IPS-18c (cell line): ENCODE measurements at regions not wholly inside any gene's neighbourhood (a gene's known extent, or its start where the extent isn't known, plus 50 kb on each side); places are given as distances from the start of the nearest gene placed in this dataset.

ENCODE experiments used
- H3K4me3 ChIP-seq: 2 replicates; pipeline ENCODE4 v1.7.0; 2013; ENCODE audit warnings: low read depth, mild to moderate bottlenecking, low read length, moderate library complexity; ENCODE audit not compliant: insufficient read depth
- H3K9me3 ChIP-seq: one replicate; pipeline ENCODE4 v1.6.1; 2013; ENCODE audit warnings: mild to moderate bottlenecking, low read length, moderate library complexity; ENCODE audit not compliant: control insufficient read depth, insufficient read depth

GRCh38 chr6:48834706-48835105 is 628.3 kb downstream of the MMUT start:
- Histone ChIP-seq H3K9me3 (peaks cover 3% of the 10 kb centered on the region), H3K4me3 (no peak overlapping the region)

GRCh38 chr6:48833916-48834315 is 629.1 kb downstream of the MMUT start:
- no peak overlapping the region for H3K4me3 ChIP-seq
- H3K9me3 ChIP-seq: peaks cover 3% of the 10 kb centered on the region

- Histone ChIP-seq H3K9me3 (peaks cover 2% of the 10 kb centered on the region), H3K4me3 (no peak overlapping the region)
These were observed 636.0 kb downstream of the MMUT start for GRCh38 chr6:48826901-48827701.

- H3K9me3 ChIP-seq: peaks cover 2% of the 10 kb centered on the region
- H3K4me3 ChIP-seq: no peak overlapping the region
These were observed 636.9 kb downstream of the MMUT start for GRCh38 chr6:48826152-48826515.

GRCh38 chr6:48825501-48826151 is 637.4 kb downstream of the MMUT start:
- Histone ChIP-seq H3K9me3 (peaks cover 2% of the 10 kb centered on the region), H3K4me3 (no peak overlapping the region)

GRCh38 chr6:48818052-48818412 is 645.0 kb downstream of the MMUT start:
- no peak overlapping the region for H3K4me3 ChIP-seq
- peaks cover 2% of the 10 kb centered on the region for H3K9me3 ChIP-seq

- Histone ChIP-seq H3K4me3 (no peak overlapping the region), H3K9me3 (no peaks in the 10 kb centered on the region)
These were observed 645.6 kb downstream of the MMUT start for GRCh38 chr6:48817333-48818051.

- Histone ChIP-seq H3K4me3 (no peak overlapping the region), H3K9me3 (no peaks in the 10 kb centered on the region)
These were observed 648.1 kb downstream of the MMUT start for GRCh38 chr6:48814957-48815356.

GRCh38 chr6:48813836-48814235 is 649.2 kb downstream of the MMUT start:
- Histone ChIP-seq H3K9me3 (no peaks in the 10 kb centered on the region), H3K4me3 (no peak overlapping the region)

GRCh38 chr6:48809700-48810099 is 653.4 kb downstream of the MMUT start:
- Histone ChIP-seq H3K9me3 (no peaks in the 10 kb centered on the region), H3K4me3 (no peak overlapping the region)

GRCh38 chr6:48809245-48809644 is 653.8 kb downstream of the MMUT start:
- H3K4me3 ChIP-seq: no peak overlapping the region
- H3K9me3 ChIP-seq: no peaks in the 10 kb centered on the region

GRCh38 chr6:48798296-48798695 is 664.8 kb downstream of the MMUT start:
- H3K9me3 ChIP-seq: no peaks in the 10 kb centered on the region
- no peak overlapping the region for H3K4me3 ChIP-seq

GRCh38 chr6:48782225-48782624 is 671.2 kb upstream of the PTCHD4 start:
- H3K9me3 ChIP-seq: no peaks in the 10 kb centered on the region
- no peak overlapping the region for H3K4me3 ChIP-seq

GRCh38 chr6:48777411-48777810 is 666.4 kb upstream of the PTCHD4 start:
- H3K9me3 ChIP-seq: no peaks in the 10 kb centered on the region
- no peak overlapping the region for H3K4me3 ChIP-seq

- H3K4me3 ChIP-seq: no peak overlapping the region
These were observed 664.2 kb upstream of the PTCHD4 start for GRCh38 chr6:48775157-48775556.

GRCh38 chr6:48774276-48774675 is 663.3 kb upstream of the PTCHD4 start:
- Histone ChIP-seq H3K9me3 (no peaks in the 10 kb centered on the region), H3K4me3 (no peak overlapping the region)

More at GRCh38 chr6:48775157-48775556, 664.2 kb upstream of the PTCHD4 start:
- no peaks in the 10 kb centered on the region for H3K9me3 ChIP-seq

- Histone ChIP-seq H3K9me3 (no peaks in the 10 kb centered on the region), H3K4me3 (no peak overlapping the region)
These were observed 655.4 kb upstream of the PTCHD4 start for GRCh38 chr6:48766349-48766748.

GRCh38 chr6:48765352-48765961 is 654.5 kb upstream of the PTCHD4 start:
- Histone ChIP-seq H3K4me3 (no peak overlapping the region), H3K9me3 (no peaks in the 10 kb centered on the region)
